WTC11 (cell line): ENCODE measurements at regions not wholly inside any gene's neighbourhood (a gene's known extent, or its start where the extent isn't known, plus 50 kb on each side); places are given as distances from the start of the nearest gene placed in this dataset.

Experiments used
- ATAC-seq: fragments of 200-7000 bp; cut with Tn5 transposase; 2 replicates; pipeline ENCODE4 v1.10.0; 2021; ENCODE audit warnings: mild to moderate bottlenecking, moderate library complexity
- CTCF ChIA-PET: fragments of 300-600 bp; sonication (Branson Sonifier 250); formaldehyde crosslinking; loops from one replicate; lab custom pipeline; 2021; ENCODE audit warnings: antibody characterized with exemption; lab: Charles Lee
- POLR2A ChIA-PET: fragments of 350-600 bp; sonication (Branson Sonifier 250); formaldehyde crosslinking; loops from one replicate; lab custom pipeline; 2021; ENCODE audit warnings: antibody characterized with exemption; lab: Charles Lee
- DNase-seq: peaks from one replicate; pipeline ENCODE4 v3.0.0; 2021; ENCODE audit warnings: low spot score
- H3K27ac Mint-ChIP-seq: 2 replicates; pipeline ENCODE4 v1.8.0; 2021; ENCODE audit warnings: mixed read lengths
- H3K27me3 Mint-ChIP-seq: 2 replicates; pipeline ENCODE4 v1.8.0; 2021; ENCODE audit warnings: low read depth, mild to moderate bottlenecking, moderate library complexity, mixed read lengths
- H3K36me3 Mint-ChIP-seq: 2 replicates; pipeline ENCODE4 v1.8.0; 2021; ENCODE audit warnings: mixed read lengths
- H3K4me1 Mint-ChIP-seq: 2 replicates; pipeline ENCODE4 v1.8.0; 2022; ENCODE audit warnings: mixed read lengths
- H3K4me3 Mint-ChIP-seq: 2 replicates; pipeline ENCODE4 v1.8.0; 2021; ENCODE audit warnings: mild to moderate bottlenecking, moderate library complexity, mixed read lengths
- H3K9me3 Mint-ChIP-seq: 2 replicates; pipeline ENCODE4 v1.8.0; 2021; ENCODE audit warnings: mixed read lengths
- AR ChIP-seq: fragments of 250-450 bp; sonication (Bioruptor Pico); IDR thresholded peaks from 2 replicates; pipeline ENCODE4 v1.9.0; 2021; ENCODE audit warnings: mild to moderate bottlenecking
- ATF2 ChIP-seq: sonication (generic); formaldehyde crosslinking; IDR thresholded peaks from 2 replicates; pipeline ENCODE4 v1.8.1; 2022; ENCODE audit warnings: low read depth, missing genetic modification reagents, borderline replicate concordance
- ATF3 ChIP-seq: sonication (generic); formaldehyde crosslinking; conservative IDR thresholded peaks from 2 replicates; pipeline ENCODE4 v1.8.1; 2022; ENCODE audit warnings: mild to moderate bottlenecking, missing genetic modification reagents
- E2F5 ChIP-seq: sonication (generic); formaldehyde crosslinking; IDR thresholded peaks from 2 replicates; pipeline ENCODE4 v1.8.1; 2022; ENCODE audit warnings: mild to moderate bottlenecking, moderate library complexity, missing genetic modification reagents
- ERG ChIP-seq: fragments of 250-450 bp; sonication (Bioruptor Pico); IDR thresholded peaks from 2 replicates; pipeline ENCODE4 v1.8.0; 2021; ENCODE audit warnings: mild to moderate bottlenecking
- JUN ChIP-seq: sonication (generic); formaldehyde crosslinking; IDR thresholded peaks from 2 replicates; pipeline ENCODE4 v1.8.0; 2023; ENCODE audit warnings: mild to moderate bottlenecking, missing genetic modification reagents
- KAT7 ChIP-seq: sonication (generic); formaldehyde crosslinking; IDR thresholded peaks from 2 replicates; pipeline ENCODE4 v1.8.1; 2023; ENCODE audit warnings: missing genetic modification reagents, mild to moderate bottlenecking, borderline replicate concordance
- PREB ChIP-seq: sonication (generic); formaldehyde crosslinking; IDR thresholded peaks from 2 replicates; pipeline ENCODE4 v1.8.1; 2022; ENCODE audit warnings: mild to moderate bottlenecking, missing genetic modification reagents, moderate library complexity, borderline replicate concordance
- SOX15 ChIP-seq: fragments of 250-450 bp; sonication (Bioruptor Pico); IDR thresholded peaks from 2 replicates; pipeline ENCODE4 v1.9.0; 2021; ENCODE audit warnings: mild to moderate bottlenecking
- TEAD4 ChIP-seq: sonication (generic); formaldehyde crosslinking; IDR thresholded peaks from 2 replicates; pipeline ENCODE4 v1.8.0; 2022; ENCODE audit warnings: mild to moderate bottlenecking, missing genetic modification reagents
- USF1 ChIP-seq: sonication (generic); formaldehyde crosslinking; IDR thresholded peaks from 2 replicates; pipeline ENCODE4 v1.8.0; 2022; ENCODE audit warnings: mild to moderate bottlenecking, missing genetic modification reagents
- USF2 ChIP-seq: sonication (generic); formaldehyde crosslinking; IDR thresholded peaks from 2 replicates; pipeline ENCODE4 v1.8.1; 2023; ENCODE audit warnings: mild to moderate bottlenecking, missing genetic modification reagents, moderate library complexity
- ZBTB21 ChIP-seq: sonication (generic); formaldehyde crosslinking; IDR thresholded peaks from 2 replicates; pipeline ENCODE4 v1.8.1; 2023; ENCODE audit warnings: mild to moderate bottlenecking, missing genetic modification reagents, borderline replicate concordance
- ZBTB43 ChIP-seq: sonication (generic); formaldehyde crosslinking; IDR thresholded peaks from 2 replicates; pipeline ENCODE4 v1.8.1; 2023; ENCODE audit warnings: mild to moderate bottlenecking, missing genetic modification reagents
- ZNF532 ChIP-seq: fragments of 250-450 bp; sonication (Bioruptor Pico); IDR thresholded peaks from 2 replicates; pipeline ENCODE4 v1.9.0; 2021; ENCODE audit warnings: mild to moderate bottlenecking, borderline replicate concordance

- TF ChIP-seq PREB (CRISPR knock-in tag): no peak
- no peak for TF ChIP-seq USF1
- no peak for TF ChIP-seq ERG (CRISPR knock-in tag)
Observed at GRCh38 chr9:91146391-91147019, 215.2 kb downstream of the AUH start (continued).

GRCh38 chr9:91147079-91147708, 214.5 kb downstream of the AUH start:
- H3K27ac Mint-ChIP-seq: peak overlapping the region; percentile 57; the same call in 1 of the 2 replicates
- no peak overlapping the region for H3K4me3 Mint-ChIP-seq
- H3K27me3 Mint-ChIP-seq: no peaks in the 10 kb centered on the region; the same call in 1 of the 2 replicates
- CTCF ChIA-PET: interaction anchor here (1.6 kb wide), 1 partner anchor 232 kb away, joined by 3 read pairs; no protein-coding TSS in a partner anchor
- peaks cover 30% of the 10 kb centered on the region for H3K36me3 Mint-ChIP-seq
- H3K4me1 Mint-ChIP-seq: peaks cover 31% of the 10 kb centered on the region
- POLR2A ChIA-PET: interaction anchor here (1.3 kb wide), 1 partner anchor 23 kb away, joined by 5 read pairs; no protein-coding TSS in a partner anchor
- DNase-seq (no peak), ATAC-seq (peak; percentile 68)
- peaks cover 48% of the 10 kb centered on the region for H3K9me3 Mint-ChIP-seq
- TF ChIP-seq USF1 (no peak), ZBTB21 (no peak), ZBTB43 (CRISPR knock-in tag) (no peak), ATF3 (CRISPR knock-in tag) (no peak), AR (CRISPR knock-in tag) (no peak), ZNF532 (no peak), ATF2 (CRISPR knock-in tag) (no peak), SOX15 (CRISPR knock-in tag) (no peak), KAT7 (no peak), E2F5 (CRISPR knock-in tag) (no peak), USF2 (CRISPR knock-in tag) (no peak), JUN (CRISPR knock-in tag) (no peak), TEAD4 (CRISPR knock-in tag) (no peak)
